ENCODE measurements at regions not wholly inside any gene's neighbourhood (a gene's known extent, or its start where the extent isn't known, plus 50 kb on each side); places are given as distances from the start of the nearest gene placed in this dataset.
A peak's percentile ranks its signal among the peaks of the same experiment; 100 is the strongest.
"Not testable (repeated sequence)": the region's sequence is repeated elsewhere in the genome, so short reads cannot be mapped to it uniquely, and the experiment has no call there.

GRCh38 chr5:104904561-104904960, 1342.0 kb upstream of the NUDT12 start:
- Histone ChIP-seq H3K27me3 (no peaks in the 10 kb centered on the region), H3K4me3 (no peak overlapping the region), H4K20me1 (no peaks in the 10 kb centered on the region), H3K9ac (no peak overlapping the region), H3K27ac (no peak overlapping the region), H3K4me1 (peaks cover 8% of the 10 kb centered on the region), H3K4me2 (no peak overlapping the region), H3K9me3 (no peaks in the 10 kb centered on the region), H3K36me3 (no peaks in the 10 kb centered on the region)
- TF ChIP-seq Cebpa-rat (IDR thresholded peaks at IDR 0.05): no peak

- no peak for TF ChIP-seq Cebpa-rat (IDR thresholded peaks at IDR 0.05)
- H3K27me3 ChIP-seq: no peaks in the 10 kb centered on the region
- no peak overlapping the region for H3K4me2 ChIP-seq
Measured at GRCh38 chr5:104903941-104904340, 1341.4 kb upstream of the NUDT12 start.

GRCh38 chr5:104891596-104891995, 1329.0 kb upstream of the NUDT12 start:
- Histone ChIP-seq H3K27me3 (no peaks in the 10 kb centered on the region), H3K27ac (no peak overlapping the region), H3K36me3 (no peaks in the 10 kb centered on the region), H3K4me2 (no peak overlapping the region), H3K9ac (no peak overlapping the region), H3K4me3 (no peak overlapping the region), H3K4me1 (no peaks in the 10 kb centered on the region), H3K9me3 (no peaks in the 10 kb centered on the region), H4K20me1 (no peaks in the 10 kb centered on the region)
- no peak for TF ChIP-seq Cebpa-rat (IDR thresholded peaks at IDR 0.05)

More at GRCh38 chr5:104903941-104904340, 1341.4 kb upstream of the NUDT12 start:
- Histone ChIP-seq H3K4me1 (peaks cover 8% of the 10 kb centered on the region), H3K36me3 (no peaks in the 10 kb centered on the region), H4K20me1 (no peaks in the 10 kb centered on the region), H3K9me3 (no peaks in the 10 kb centered on the region), H3K9ac (no peak overlapping the region), H3K4me3 (no peak overlapping the region), H3K27ac (no peak overlapping the region)

- Histone ChIP-seq H3K27me3 (no peaks in the 10 kb centered on the region), H3K4me1 (no peaks in the 10 kb centered on the region), H3K36me3 (no peaks in the 10 kb centered on the region), H3K9ac (no peak overlapping the region), H4K20me1 (no peaks in the 10 kb centered on the region), H3K27ac (no peak overlapping the region), H3K4me2 (no peak overlapping the region), H3K9me3 (no peaks in the 10 kb centered on the region), H3K4me3 (no peak overlapping the region)
- TF ChIP-seq Cebpa-rat (IDR thresholded peaks at IDR 0.05): no peak
Measured at GRCh38 chr5:104890767-104891166, 1328.2 kb upstream of the NUDT12 start.

- no peaks in the 10 kb centered on the region for H3K27me3 ChIP-seq
Measured at GRCh38 chr5:104859437-104859836, 1296.8 kb upstream of the NUDT12 start.

GRCh38 chr5:104852099-104852498, 1289.5 kb upstream of the NUDT12 start:
- H3K36me3 ChIP-seq, H3K4me2 ChIP-seq, H3K9ac ChIP-seq, H3K27me3 ChIP-seq, H3K4me1 ChIP-seq, H3K4me3 ChIP-seq, H4K20me1 ChIP-seq, H3K27ac ChIP-seq, H3K9me3 ChIP-seq: not testable (repeated sequence)

More at GRCh38 chr5:104859437-104859836, 1296.8 kb upstream of the NUDT12 start:
- Histone ChIP-seq H3K9me3 (no peaks in the 10 kb centered on the region), H3K36me3 (no peaks in the 10 kb centered on the region), H3K4me3 (no peak overlapping the region), H3K4me2 (peak overlapping the region; percentile 31; the same call in 1 of the 2 replicates), H3K4me1 (peaks cover 8% of the 10 kb centered on the region), H3K9ac (no peak overlapping the region), H3K27ac (no peak overlapping the region), H4K20me1 (no peaks in the 10 kb centered on the region)
- peak; percentile 79; the same call in 1 of the 2 replicates for TF ChIP-seq Cebpa-rat (IDR thresholded peaks at IDR 0.05)

- Histone ChIP-seq H3K36me3 (no peaks in the 10 kb centered on the region), H3K9ac (no peak overlapping the region), H3K4me3 (no peak overlapping the region), H3K27me3 (no peaks in the 10 kb centered on the region), H3K27ac (no peak overlapping the region), H3K4me2 (no peak overlapping the region), H4K20me1 (no peaks in the 10 kb centered on the region), H3K4me1 (no peaks in the 10 kb centered on the region), H3K9me3 (no peaks in the 10 kb centered on the region)
- TF ChIP-seq Cebpa-rat (IDR thresholded peaks at IDR 0.05): no peak
Measured at GRCh38 chr5:104845541-104845940, 1283.0 kb upstream of the NUDT12 start.

- no peak overlapping the region for H3K9ac ChIP-seq
- no peaks in the 10 kb centered on the region for H3K36me3 ChIP-seq
- no peaks in the 10 kb centered on the region for H3K27me3 ChIP-seq
- H3K4me3 ChIP-seq: no peak overlapping the region
- no peaks in the 10 kb centered on the region for H4K20me1 ChIP-seq
- no peak for TF ChIP-seq Cebpa-rat (IDR thresholded peaks at IDR 0.05)
- no peaks in the 10 kb centered on the region for H3K9me3 ChIP-seq
- H3K4me2 ChIP-seq: no peak overlapping the region
- no peaks in the 10 kb centered on the region for H3K4me1 ChIP-seq
- no peak overlapping the region for H3K27ac ChIP-seq
Measured at GRCh38 chr5:104843822-104844221, 1281.2 kb upstream of the NUDT12 start.

GRCh38 chr5:104840284-104840683, 1277.7 kb upstream of the NUDT12 start:
- H3K4me3 ChIP-seq: no peak overlapping the region
- no peak overlapping the region for H3K4me2 ChIP-seq
- H4K20me1 ChIP-seq: no peaks in the 10 kb centered on the region
- no peaks in the 10 kb centered on the region for H3K9me3 ChIP-seq
- no peak for TF ChIP-seq Cebpa-rat (IDR thresholded peaks at IDR 0.05)
- no peaks in the 10 kb centered on the region for H3K4me1 ChIP-seq
- no peak overlapping the region for H3K9ac ChIP-seq
- H3K36me3 ChIP-seq: no peaks in the 10 kb centered on the region
- no peaks in the 10 kb centered on the region for H3K27me3 ChIP-seq
- no peak overlapping the region for H3K27ac ChIP-seq

- H3K4me3 ChIP-seq, H3K27ac ChIP-seq, H3K36me3 ChIP-seq, H3K9me3 ChIP-seq, H3K4me2 ChIP-seq, H3K9ac ChIP-seq, H3K4me1 ChIP-seq, H4K20me1 ChIP-seq, H3K27me3 ChIP-seq: not testable (repeated sequence)
Measured at GRCh38 chr5:104831515-104831914, 1268.9 kb upstream of the NUDT12 start.

- Histone ChIP-seq H3K4me3 (no peak overlapping the region), H3K9ac (no peak overlapping the region), H3K9me3 (no peaks in the 10 kb centered on the region), H3K36me3 (no peaks in the 10 kb centered on the region), H3K4me1 (no peaks in the 10 kb centered on the region), H3K27ac (no peak overlapping the region), H4K20me1 (no peaks in the 10 kb centered on the region), H3K27me3 (no peaks in the 10 kb centered on the region), H3K4me2 (no peak overlapping the region)
- TF ChIP-seq Cebpa-rat (IDR thresholded peaks at IDR 0.05): no peak
Measured at GRCh38 chr5:104821606-104822005, 1259.0 kb upstream of the NUDT12 start.
